ENCODE measurements at regions not wholly inside any gene's neighbourhood (a gene's known extent, or its start where the extent isn't known, plus 50 kb on each side); places are given as distances from the start of the nearest gene placed in this dataset.
"Not testable (repeated sequence)": the region's sequence is repeated elsewhere in the genome, so short reads cannot be mapped to it uniquely, and the experiment has no call there.

- H3K9me3 Mint-ChIP-seq = no peaks in the 10 kb centered on the region
- no peaks in the 10 kb centered on the region for H3K36me3 Mint-ChIP-seq
- H3K4me1 Mint-ChIP-seq = no peaks in the 10 kb centered on the region
- no peak for ATAC-seq
- H3K27me3 Mint-ChIP-seq = no peaks in the 10 kb centered on the region
- H3K4me3 Mint-ChIP-seq = no peak overlapping the region
- no peak overlapping the region for H3K27ac Mint-ChIP-seq
Measured at GRCh38 chr7:118836933-118837332, 612.4 kb downstream of the ANKRD7 start.

- Mint-ChIP-seq H3K4me3 (no peak overlapping the region), H3K4me1 (no peaks in the 10 kb centered on the region), H3K36me3 (no peaks in the 10 kb centered on the region), H3K27ac (no peak overlapping the region), H3K27me3 (no peaks in the 10 kb centered on the region), H3K9me3 (no peaks in the 10 kb centered on the region)
- no peak for ATAC-seq
Measured at GRCh38 chr7:118839515-118839914, 615.0 kb downstream of the ANKRD7 start.

GRCh38 chr7:118843456-118843855, 619.0 kb downstream of the ANKRD7 start:
- Mint-ChIP-seq H3K27me3 (no peaks in the 10 kb centered on the region), H3K4me1 (no peaks in the 10 kb centered on the region), H3K9me3 (no peaks in the 10 kb centered on the region), H3K36me3 (no peaks in the 10 kb centered on the region), H3K4me3 (no peak overlapping the region), H3K27ac (no peak overlapping the region)
- no peak for ATAC-seq

- no peaks in the 10 kb centered on the region for H3K9me3 Mint-ChIP-seq
- H3K4me1 Mint-ChIP-seq = no peaks in the 10 kb centered on the region
- no peaks in the 10 kb centered on the region for H3K36me3 Mint-ChIP-seq
- H3K4me3 Mint-ChIP-seq = no peak overlapping the region
- H3K27ac Mint-ChIP-seq = no peak overlapping the region
- no peaks in the 10 kb centered on the region for H3K27me3 Mint-ChIP-seq
- no peak for ATAC-seq
Measured at GRCh38 chr7:118844748-118845147, 620.2 kb downstream of the ANKRD7 start.

- Mint-ChIP-seq H3K27ac (no peak overlapping the region), H3K4me3 (no peak overlapping the region), H3K27me3 (no peaks in the 10 kb centered on the region), H3K4me1 (no peaks in the 10 kb centered on the region), H3K36me3 (no peaks in the 10 kb centered on the region), H3K9me3 (no peaks in the 10 kb centered on the region)
- ATAC-seq = no peak
Measured at GRCh38 chr7:118845791-118846190, 621.3 kb downstream of the ANKRD7 start.

GRCh38 chr7:118846977-118847376, 622.5 kb downstream of the ANKRD7 start:
- peaks cover 2% of the 10 kb centered on the region for H3K9me3 Mint-ChIP-seq
- H3K4me3 Mint-ChIP-seq = no peak overlapping the region
- H3K27me3 Mint-ChIP-seq = no peaks in the 10 kb centered on the region
- H3K36me3 Mint-ChIP-seq = no peaks in the 10 kb centered on the region
- H3K4me1 Mint-ChIP-seq = no peaks in the 10 kb centered on the region
- no peak for ATAC-seq
- H3K27ac Mint-ChIP-seq = no peak overlapping the region

GRCh38 chr7:118855290-118855689, 630.8 kb downstream of the ANKRD7 start:
- H3K9me3 Mint-ChIP-seq = peaks cover 5% of the 10 kb centered on the region
- no peaks in the 10 kb centered on the region for H3K36me3 Mint-ChIP-seq
- H3K4me1 Mint-ChIP-seq = no peaks in the 10 kb centered on the region
- H3K27me3 Mint-ChIP-seq = no peaks in the 10 kb centered on the region
- no peak for ATAC-seq
- no peak overlapping the region for H3K27ac Mint-ChIP-seq
- H3K4me3 Mint-ChIP-seq = no peak overlapping the region

- Mint-ChIP-seq H3K27ac (no peak overlapping the region), H3K27me3 (no peaks in the 10 kb centered on the region)
- ATAC-seq = peak; percentile 72
Measured at GRCh38 chr7:118858651-118859149, 634.2 kb downstream of the ANKRD7 start.

GRCh38 chr7:118861581-118861980, 637.1 kb downstream of the ANKRD7 start:
- no peak for ATAC-seq
- Mint-ChIP-seq H3K9me3 (peaks cover 3% of the 10 kb centered on the region), H3K4me3 (no peak overlapping the region), H3K27ac (no peak overlapping the region), H3K27me3 (no peaks in the 10 kb centered on the region), H3K36me3 (no peaks in the 10 kb centered on the region), H3K4me1 (no peaks in the 10 kb centered on the region)

More at GRCh38 chr7:118858651-118859149, 634.2 kb downstream of the ANKRD7 start:
- Mint-ChIP-seq H3K4me1 (no peaks in the 10 kb centered on the region), H3K9me3 (peaks cover 3% of the 10 kb centered on the region), H3K36me3 (no peaks in the 10 kb centered on the region), H3K4me3 (no peak overlapping the region)

GRCh38 chr7:118862740-118863139, 638.2 kb downstream of the ANKRD7 start:
- no peak overlapping the region for H3K27ac Mint-ChIP-seq
- H3K36me3 Mint-ChIP-seq = no peaks in the 10 kb centered on the region
- H3K27me3 Mint-ChIP-seq = no peaks in the 10 kb centered on the region
- H3K4me1 Mint-ChIP-seq = no peaks in the 10 kb centered on the region
- H3K9me3 Mint-ChIP-seq = no peaks in the 10 kb centered on the region
- no peak for ATAC-seq
- H3K4me3 Mint-ChIP-seq = no peak overlapping the region

GRCh38 chr7:118863966-118864365, 639.5 kb downstream of the ANKRD7 start:
- H3K4me1 Mint-ChIP-seq = no peaks in the 10 kb centered on the region
- no peak overlapping the region for H3K27ac Mint-ChIP-seq
- H3K4me3 Mint-ChIP-seq = no peak overlapping the region

GRCh38 chr7:118867860-118868259, 643.4 kb downstream of the ANKRD7 start:
- no peak for ATAC-seq
- Mint-ChIP-seq H3K9me3 (no peaks in the 10 kb centered on the region), H3K36me3 (no peaks in the 10 kb centered on the region), H3K27me3 (no peaks in the 10 kb centered on the region), H3K27ac (no peak overlapping the region), H3K4me1 (no peaks in the 10 kb centered on the region), H3K4me3 (no peak overlapping the region)

More at GRCh38 chr7:118863966-118864365, 639.5 kb downstream of the ANKRD7 start:
- Mint-ChIP-seq H3K36me3 (no peaks in the 10 kb centered on the region), H3K27me3 (no peaks in the 10 kb centered on the region), H3K9me3 (no peaks in the 10 kb centered on the region)
- no peak for ATAC-seq

- not testable (repeated sequence) for H3K27me3 Mint-ChIP-seq, H3K9me3 Mint-ChIP-seq, ATAC-seq, H3K4me1 Mint-ChIP-seq, H3K27ac Mint-ChIP-seq, H3K4me3 Mint-ChIP-seq, H3K36me3 Mint-ChIP-seq
Measured at GRCh38 chr7:118869141-118869540, 644.6 kb downstream of the ANKRD7 start.

GRCh38 chr7:118870187-118870586, 645.7 kb downstream of the ANKRD7 start:
- H3K9me3 Mint-ChIP-seq = no peaks in the 10 kb centered on the region
- H3K27ac Mint-ChIP-seq = no peak overlapping the region
- ATAC-seq = no peak
- H3K36me3 Mint-ChIP-seq = no peaks in the 10 kb centered on the region
- no peaks in the 10 kb centered on the region for H3K4me1 Mint-ChIP-seq
- H3K4me3 Mint-ChIP-seq = no peak overlapping the region
- no peaks in the 10 kb centered on the region for H3K27me3 Mint-ChIP-seq

GRCh38 chr7:118872568-118872967, 648.1 kb downstream of the ANKRD7 start:
- ATAC-seq = no peak
- Mint-ChIP-seq H3K27me3 (no peaks in the 10 kb centered on the region), H3K4me1 (no peaks in the 10 kb centered on the region), H3K27ac (no peak overlapping the region), H3K36me3 (no peaks in the 10 kb centered on the region), H3K9me3 (no peaks in the 10 kb centered on the region), H3K4me3 (no peak overlapping the region)

- no peaks in the 10 kb centered on the region for H3K4me1 Mint-ChIP-seq
- no peak overlapping the region for H3K4me3 Mint-ChIP-seq
- no peaks in the 10 kb centered on the region for H3K27me3 Mint-ChIP-seq
- H3K27ac Mint-ChIP-seq = no peak overlapping the region
- no peaks in the 10 kb centered on the region for H3K36me3 Mint-ChIP-seq
- no peaks in the 10 kb centered on the region for H3K9me3 Mint-ChIP-seq
- ATAC-seq = no peak
Measured at GRCh38 chr7:118877187-118877586, 652.7 kb downstream of the ANKRD7 start.

- no peaks in the 10 kb centered on the region for H3K36me3 Mint-ChIP-seq
- H3K27ac Mint-ChIP-seq = no peak overlapping the region
- no peaks in the 10 kb centered on the region for H3K27me3 Mint-ChIP-seq
- ATAC-seq = no peak
- no peaks in the 10 kb centered on the region for H3K4me1 Mint-ChIP-seq
- no peak overlapping the region for H3K4me3 Mint-ChIP-seq
- H3K9me3 Mint-ChIP-seq = no peaks in the 10 kb centered on the region
Measured at GRCh38 chr7:118878336-118878735, 653.8 kb downstream of the ANKRD7 start.

All from stimulated activated memory B cell treated with anti-CD40 and anti-IgM and Interleukin-4, amounts not matched to agents 10 μg/mL and 1 μg/mL and 100 μg/mL, for 72 hours (primary cell).